ENCODE measurements at regions not wholly inside any gene's neighbourhood (a gene's known extent, or its start where the extent isn't known, plus 50 kb on each side); places are given as distances from the start of the nearest gene placed in this dataset.

DNA sequence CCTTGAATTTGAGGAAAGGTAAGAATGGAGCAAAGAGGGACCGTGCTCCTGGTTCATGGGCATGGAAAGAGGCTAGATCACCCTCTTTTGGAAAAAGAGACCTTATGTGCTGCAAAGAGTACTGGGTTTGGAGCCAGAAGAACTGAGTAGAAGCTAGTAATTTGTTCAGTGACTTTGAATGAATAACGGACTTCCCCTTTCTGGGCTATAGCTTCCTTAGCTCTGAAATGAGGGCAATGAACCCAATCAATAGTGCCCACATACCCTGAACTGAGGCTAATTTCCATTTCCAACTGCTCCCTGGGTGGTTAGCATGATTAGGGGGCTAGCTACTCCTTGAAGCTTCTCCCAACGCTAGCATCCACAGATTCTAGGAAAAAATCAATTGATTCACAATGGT, 121.4 kb downstream of the UNC5CL start:
- Mint-ChIP-seq H3K27me3 (ENCODE audit: low read depth) (peaks cover 51% of the 10 kb centered on the region), H3K36me3 (no peaks in the 10 kb centered on the region)

DNA sequence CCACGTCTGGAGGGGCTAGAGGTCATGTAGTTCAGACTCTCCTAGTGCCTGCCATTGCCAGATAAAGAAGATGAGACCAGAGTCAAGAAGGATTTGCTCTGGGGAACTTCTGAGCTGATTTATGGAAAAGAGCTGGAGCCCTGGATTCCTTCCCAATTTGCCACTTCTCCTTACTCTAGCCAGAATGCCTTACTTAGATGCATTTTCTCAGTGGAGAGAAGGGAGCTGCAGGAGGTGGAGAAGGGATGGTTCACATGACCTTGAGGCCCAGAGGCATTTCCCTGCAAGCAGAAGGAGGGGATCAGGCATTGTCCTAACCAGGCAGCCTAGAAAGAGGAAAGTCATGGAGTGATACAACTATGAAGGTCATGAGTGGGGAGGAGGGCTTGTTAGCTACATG, 122.2 kb downstream of the UNC5CL start:
- H3K27ac Mint-ChIP-seq = no peak overlapping the region
- no peaks in the 10 kb centered on the region for H3K36me3 Mint-ChIP-seq
- peaks cover 17% of the 10 kb centered on the region for H3K4me1 Mint-ChIP-seq
- no peaks in the 10 kb centered on the region for H3K9me3 Mint-ChIP-seq
- TF ChIP-seq, protein P1, sequence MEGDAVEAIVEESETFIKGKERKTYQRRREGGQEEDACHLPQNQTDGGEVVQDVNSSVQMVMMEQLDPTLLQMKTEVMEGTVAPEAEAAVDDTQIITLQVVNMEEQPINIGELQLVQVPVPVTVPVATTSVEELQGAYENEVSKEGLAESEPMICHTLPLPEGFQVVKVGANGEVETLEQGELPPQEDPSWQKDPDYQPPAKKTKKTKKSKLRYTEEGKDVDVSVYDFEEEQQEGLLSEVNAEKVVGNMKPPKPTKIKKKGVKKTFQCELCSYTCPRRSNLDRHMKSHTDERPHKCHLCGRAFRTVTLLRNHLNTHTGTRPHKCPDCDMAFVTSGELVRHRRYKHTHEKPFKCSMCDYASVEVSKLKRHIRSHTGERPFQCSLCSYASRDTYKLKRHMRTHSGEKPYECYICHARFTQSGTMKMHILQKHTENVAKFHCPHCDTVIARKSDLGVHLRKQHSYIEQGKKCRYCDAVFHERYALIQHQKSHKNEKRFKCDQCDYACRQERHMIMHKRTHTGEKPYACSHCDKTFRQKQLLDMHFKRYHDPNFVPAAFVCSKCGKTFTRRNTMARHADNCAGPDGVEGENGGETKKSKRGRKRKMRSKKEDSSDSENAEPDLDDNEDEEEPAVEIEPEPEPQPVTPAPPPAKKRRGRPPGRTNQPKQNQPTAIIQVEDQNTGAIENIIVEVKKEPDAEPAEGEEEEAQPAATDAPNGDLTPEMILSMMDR (IDR thresholded peaks at IDR 0.05; ENCODE audit: unreplicated experiment) = no peak
- DNase-seq (ENCODE audit: low spot score in 2 of 2, unreplicated experiment in 2 of 2) = no peak
- no peak overlapping the region for H3K4me3 Mint-ChIP-seq
- peaks cover 44% of the 10 kb centered on the region for H3K27me3 Mint-ChIP-seq (ENCODE audit: low read depth)

More for the DNA sequence above, 121.4 kb downstream of the UNC5CL start:
- Mint-ChIP-seq H3K4me1 (peaks cover 17% of the 10 kb centered on the region), H3K4me3 (no peak overlapping the region), H3K9me3 (no peaks in the 10 kb centered on the region), H3K27ac (no peak overlapping the region)
- no peak for DNase-seq (ENCODE audit: low spot score in 2 of 2, unreplicated experiment in 2 of 2)
- TF ChIP-seq, protein P1 (IDR thresholded peaks at IDR 0.05; ENCODE audit: unreplicated experiment) = no peak

DNA sequence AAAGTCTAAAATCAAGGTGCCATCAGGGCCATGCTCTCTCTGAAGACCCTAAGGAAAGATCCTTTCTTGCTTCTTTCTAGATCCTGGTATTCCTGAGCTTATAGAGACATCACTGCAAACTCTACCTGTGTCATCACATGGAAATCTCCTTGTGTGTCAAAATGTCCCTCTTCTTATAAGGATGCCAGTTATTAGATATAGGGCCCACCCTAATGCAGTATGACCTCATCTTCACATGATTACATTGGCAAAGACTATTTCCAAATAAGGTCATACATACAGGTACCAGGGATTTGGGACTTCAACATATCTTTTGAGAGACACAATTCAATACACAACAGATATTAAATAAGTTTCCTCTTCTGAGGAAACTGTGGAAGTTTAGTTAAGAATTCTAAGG, 123.9 kb downstream of the UNC5CL start:
- Mint-ChIP-seq H3K4me3 (no peak overlapping the region), H3K4me1 (peaks cover 17% of the 10 kb centered on the region), H3K9me3 (no peaks in the 10 kb centered on the region), H3K27ac (no peak overlapping the region), H3K36me3 (no peaks in the 10 kb centered on the region), H3K27me3 (ENCODE audit: low read depth) (peaks cover 32% of the 10 kb centered on the region)
- no peak for DNase-seq (ENCODE audit: low spot score in 2 of 2, unreplicated experiment in 2 of 2)
- TF ChIP-seq, protein P1 (IDR thresholded peaks at IDR 0.05; ENCODE audit: unreplicated experiment) = no peak

DNA sequence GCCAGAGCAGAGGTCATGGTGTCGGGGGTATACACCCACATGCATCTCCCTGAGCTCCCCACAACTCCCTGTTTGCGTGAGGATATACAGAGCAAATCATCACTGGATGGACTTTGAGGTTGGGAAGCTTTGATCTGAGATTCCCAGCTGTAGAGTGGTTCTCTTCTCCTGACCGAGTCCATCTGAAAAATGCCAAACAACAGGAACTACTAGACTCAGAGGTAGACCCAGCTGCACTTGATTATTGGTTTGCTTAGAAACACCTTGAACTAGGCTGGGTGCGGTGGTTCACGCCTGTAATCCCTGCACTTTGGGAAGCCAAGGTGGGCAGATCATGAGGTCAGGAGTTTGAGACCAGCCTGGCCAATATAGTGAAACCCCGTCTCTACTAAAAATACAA, 125.0 kb downstream of the UNC5CL start:
- H3K27me3 Mint-ChIP-seq (ENCODE audit: low read depth) = peaks cover 27% of the 10 kb centered on the region
- H3K36me3 Mint-ChIP-seq = no peaks in the 10 kb centered on the region
- no peak for DNase-seq (ENCODE audit: low spot score in 2 of 2, unreplicated experiment in 2 of 2)
- TF ChIP-seq, protein P1 (IDR thresholded peaks at IDR 0.05; ENCODE audit: unreplicated experiment) = no peak
- H3K4me1 Mint-ChIP-seq = peaks cover 17% of the 10 kb centered on the region
- H3K9me3 Mint-ChIP-seq = peaks cover under 1% of the 10 kb centered on the region
- H3K27ac Mint-ChIP-seq = no peak overlapping the region
- no peak overlapping the region for H3K4me3 Mint-ChIP-seq

DNA sequence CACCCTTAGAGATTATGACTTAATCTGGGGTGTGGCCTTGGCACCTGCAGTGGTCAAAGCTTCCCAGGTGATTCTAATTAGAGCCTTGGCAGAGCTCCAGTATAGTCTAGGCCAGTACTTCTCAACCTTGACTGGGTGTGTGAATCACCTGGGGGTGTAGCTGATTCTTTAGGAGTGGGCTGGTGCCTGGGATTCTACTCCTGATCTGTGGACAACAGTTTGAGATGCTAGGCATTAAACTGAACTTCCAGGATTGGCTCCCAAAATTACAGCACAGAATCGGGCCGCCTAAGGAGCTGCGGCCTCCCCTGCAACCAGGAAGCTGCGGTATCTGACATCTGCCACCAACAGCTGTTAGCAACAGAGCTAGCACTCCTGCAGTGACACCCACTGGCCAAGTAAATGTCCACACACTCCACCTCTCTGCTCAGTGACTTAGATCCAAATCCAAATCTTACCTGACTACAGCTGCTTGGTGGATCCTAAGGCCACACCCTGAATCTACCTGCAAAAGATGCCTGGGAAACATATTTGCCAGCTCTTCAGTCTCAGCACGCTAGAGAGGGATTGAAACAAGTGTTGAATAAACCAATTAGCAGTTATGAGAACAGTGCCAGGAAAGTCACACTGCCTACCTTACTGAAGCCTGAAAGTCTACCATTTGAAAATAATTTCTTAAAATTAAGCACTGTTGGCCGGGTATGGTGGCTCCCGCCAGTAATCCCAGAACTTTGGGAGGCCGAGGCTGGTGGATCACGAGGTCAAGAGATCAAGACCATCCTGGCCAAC, 126.7 kb downstream of the UNC5CL start:
- H3K36me3 Mint-ChIP-seq = no peaks in the 10 kb centered on the region
- no peak overlapping the region for H3K4me3 Mint-ChIP-seq
- TF ChIP-seq, protein P1 (IDR thresholded peaks at IDR 0.05; ENCODE audit: unreplicated experiment) = no peak
- peak in 1 of 2 experiments; percentile 47 for DNase-seq (ENCODE audit: low spot score in 2 of 2, unreplicated experiment in 2 of 2)
- H3K27ac Mint-ChIP-seq = no peak overlapping the region
- peaks cover 14% of the 10 kb centered on the region for H3K4me1 Mint-ChIP-seq
- H3K27me3 Mint-ChIP-seq (ENCODE audit: low read depth) = peaks cover 29% of the 10 kb centered on the region
- H3K9me3 Mint-ChIP-seq = peaks cover 12% of the 10 kb centered on the region
